Stomach smooth muscle (tissue), 2 donors: ENCODE measurements at regions not wholly inside any gene's neighbourhood (a gene's known extent, or its start where the extent isn't known, plus 50 kb on each side); places are given as distances from the start of the nearest gene placed in this dataset.

ENCODE experiments used
- H3K27ac ChIP-seq: one replicate; pipeline ENCODE4 v1.7.0; 2013; ENCODE audit warnings: mild to moderate bottlenecking, low read length, inconsistent platforms
- H3K27me3 ChIP-seq, 2 donors: one replicate each; pipeline ENCODE4 v1.7.0; 2013; ENCODE audit warnings: low read length in 2 of 2; ENCODE audit not compliant: insufficient read depth in 2 of 2, control insufficient read depth in 1 of 2
- H3K36me3 ChIP-seq, 2 donors: one replicate each; pipeline ENCODE4 v1.7.0; 2013; ENCODE audit warnings: low read length in 2 of 2; ENCODE audit not compliant: control insufficient read depth in 2 of 2, insufficient read depth in 2 of 2
- H3K4me1 ChIP-seq: one replicate; pipeline ENCODE4 v1.7.0; 2013; ENCODE audit warnings: low read length; ENCODE audit not compliant: control insufficient read depth, insufficient read depth
- H3K4me3 ChIP-seq, 2 donors: one replicate each; pipeline ENCODE4 v1.7.0; 2013; ENCODE audit warnings: low read length in 2 of 2
- H3K9ac ChIP-seq, 2 donors: one replicate each; pipeline ENCODE4 v1.7.0; 2013; ENCODE audit warnings: low read length in 2 of 2, mild to moderate bottlenecking in 1 of 2
- H3K9me3 ChIP-seq, 2 donors: one replicate each; pipeline ENCODE4 v1.7.0; 2013; ENCODE audit warnings: low read length in 2 of 2; ENCODE audit not compliant: control insufficient read depth in 2 of 2
- donor health status: healthy.
- donor health status: Pancreatic carcinoma.

DNA sequence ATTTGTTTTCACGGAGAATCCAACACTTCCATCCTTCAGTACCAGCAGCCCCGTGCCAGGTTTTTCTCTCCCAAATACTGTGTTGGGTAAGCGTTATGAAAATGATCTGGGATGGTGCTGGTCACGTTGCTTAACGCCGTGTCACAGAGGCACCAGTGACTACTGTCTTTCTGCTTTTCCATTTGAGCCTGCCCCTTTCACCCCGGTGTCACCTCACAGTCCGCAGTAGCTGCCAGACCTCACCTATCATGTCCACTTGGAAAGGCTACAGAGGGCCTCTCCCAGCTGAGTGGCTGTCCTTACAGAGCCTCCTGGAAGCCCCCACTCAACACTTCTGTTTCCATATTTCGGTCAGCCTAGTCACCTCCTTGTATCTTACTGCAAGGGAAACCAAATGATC is 176.5 kb upstream of the ARID1B start:
- H3K9ac ChIP-seq: no peak overlapping the region
- peak overlapping the region; percentile 60 for H3K27ac ChIP-seq
- no peaks in the 10 kb centered on the region for H3K4me1 ChIP-seq
- no peaks in the 10 kb centered on the region for H3K36me3 ChIP-seq
- H3K27me3 ChIP-seq: peaks cover 0 to 2% of the 10 kb centered on the region in 2 donors
- no peak overlapping the region for H3K4me3 ChIP-seq
- H3K9me3 ChIP-seq: no peaks in the 10 kb centered on the region

DNA sequence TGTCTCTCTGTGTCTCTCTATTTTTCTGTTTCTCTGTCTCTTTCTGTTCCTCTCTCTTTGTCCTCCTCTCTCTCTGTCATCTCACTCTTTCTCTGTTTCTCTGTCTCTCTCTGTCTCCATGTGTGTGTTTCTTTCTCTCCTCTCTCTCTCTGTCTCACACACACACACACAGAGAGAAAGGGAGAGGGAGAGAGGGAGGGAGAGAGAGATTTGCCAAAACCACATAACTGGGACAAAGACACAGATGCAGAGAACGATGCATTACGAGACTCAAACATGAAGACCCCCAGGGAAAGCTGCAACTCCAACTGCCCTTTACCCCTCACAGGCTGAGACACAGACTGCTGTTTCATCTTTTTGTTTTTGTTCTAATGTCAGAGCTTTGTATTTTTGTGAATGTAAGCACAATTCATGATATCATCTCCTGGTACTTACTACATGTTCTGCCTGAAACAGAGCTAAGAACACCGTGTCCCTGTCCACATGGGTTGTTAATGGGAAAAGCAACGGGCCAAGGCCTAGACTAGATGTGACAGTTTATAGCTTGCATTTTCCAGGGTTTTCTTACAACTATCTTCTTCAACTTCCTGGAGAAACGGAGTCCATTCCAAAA is 177.1 kb upstream of the ARID1B start:
- H3K9me3 ChIP-seq: no peaks in the 10 kb centered on the region
- no peaks in the 10 kb centered on the region for H3K4me1 ChIP-seq
- H3K9ac ChIP-seq: peak overlapping the region in 1 of 2 donors; percentile 46
- no peak overlapping the region for H3K4me3 ChIP-seq
- H3K36me3 ChIP-seq: no peaks in the 10 kb centered on the region
- peak overlapping the region; percentile 58 for H3K27ac ChIP-seq
- H3K27me3 ChIP-seq: peaks cover 0 to 2% of the 10 kb centered on the region in 2 donors

DNA sequence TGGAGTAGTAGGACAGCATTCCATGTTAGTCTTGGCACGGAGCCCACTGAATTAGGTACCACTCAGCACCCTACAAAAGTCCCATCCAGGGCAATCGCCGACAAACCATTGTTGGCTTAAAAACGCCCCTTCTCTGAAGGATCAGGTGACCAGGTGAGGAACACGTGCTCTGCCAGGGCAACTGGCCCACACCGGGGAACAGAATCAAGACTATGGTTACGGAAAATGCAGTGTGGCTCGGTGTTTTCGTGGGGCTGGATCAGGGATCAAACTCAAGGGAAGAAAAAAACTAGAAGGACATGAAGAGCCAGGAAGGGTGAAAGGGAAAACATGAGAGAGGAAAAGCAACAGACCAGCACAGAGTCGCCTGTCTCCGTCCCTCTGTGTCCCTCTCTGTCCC is 177.8 kb upstream of the ARID1B start:
- Histone ChIP-seq H3K36me3 (no peaks in the 10 kb centered on the region), H3K4me1 (no peaks in the 10 kb centered on the region), H3K27ac (peak overlapping the region; percentile 58), H3K27me3 (peaks cover 0 to 2% of the 10 kb centered on the region in 2 donors), H3K9me3 (no peaks in the 10 kb centered on the region), H3K9ac (peak overlapping the region in 1 of 2 donors; percentile 46), H3K4me3 (no peak overlapping the region)

DNA sequence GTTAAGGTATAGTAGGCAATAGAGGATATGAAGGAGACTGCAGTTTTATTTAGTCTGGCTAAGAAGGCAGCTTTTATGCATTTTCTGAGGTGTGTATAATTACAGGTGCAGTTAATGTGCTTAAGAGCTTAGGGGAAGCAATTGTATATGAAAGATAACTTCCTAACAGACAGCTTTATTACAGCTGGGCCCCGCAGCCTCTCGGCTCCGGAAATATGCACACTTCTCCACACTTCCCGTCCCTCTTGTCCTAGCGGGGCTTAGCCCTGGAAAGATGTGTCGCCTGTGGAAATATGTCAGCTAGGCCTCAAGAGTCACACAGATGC is 178.4 kb upstream of the ARID1B start:
- Histone ChIP-seq H3K27me3 (peaks cover 0 to 2% of the 10 kb centered on the region in 2 donors), H3K9me3 (no peaks in the 10 kb centered on the region), H3K36me3 (no peaks in the 10 kb centered on the region), H3K9ac (no peak overlapping the region), H3K4me1 (no peaks in the 10 kb centered on the region), H3K27ac (peak overlapping the region; percentile 58), H3K4me3 (no peak overlapping the region)

GRCh38 chr6:156598071-156598854 is 178.9 kb upstream of the ARID1B start:
- H3K27me3 ChIP-seq: peaks cover 0 to 2% of the 10 kb centered on the region in 2 donors
- H3K27ac ChIP-seq: no peak overlapping the region
- H3K9me3 ChIP-seq: no peaks in the 10 kb centered on the region
- H3K36me3 ChIP-seq: no peaks in the 10 kb centered on the region
- no peak overlapping the region for H3K9ac ChIP-seq
- H3K4me3 ChIP-seq: no peak overlapping the region
- no peaks in the 10 kb centered on the region for H3K4me1 ChIP-seq

- Histone ChIP-seq H3K4me3 (no peak overlapping the region), H3K36me3 (no peaks in the 10 kb centered on the region), H3K27ac (no peak overlapping the region), H3K27me3 (peaks cover 0 to 2% of the 10 kb centered on the region in 2 donors), H3K4me1 (no peaks in the 10 kb centered on the region), H3K9ac (no peak overlapping the region), H3K9me3 (no peaks in the 10 kb centered on the region)
Measured at GRCh38 chr6:156597095-156597494, 180.1 kb upstream of the ARID1B start.

GRCh38 chr6:156595476-156595875 is 181.7 kb upstream of the ARID1B start:
- Histone ChIP-seq H3K4me3 (no peak overlapping the region), H3K27me3 (no peaks in the 10 kb centered on the region)

GRCh38 chr6:156593893-156594292 is 183.3 kb upstream of the ARID1B start:
- no peak overlapping the region for H3K9ac ChIP-seq
- H3K36me3 ChIP-seq: no peaks in the 10 kb centered on the region
- no peaks in the 10 kb centered on the region for H3K9me3 ChIP-seq
- H3K4me1 ChIP-seq: no peaks in the 10 kb centered on the region
- H3K4me3 ChIP-seq: no peak overlapping the region
- H3K27ac ChIP-seq: no peak overlapping the region
- no peaks in the 10 kb centered on the region for H3K27me3 ChIP-seq

More at GRCh38 chr6:156595476-156595875, 181.7 kb upstream of the ARID1B start:
- H3K36me3 ChIP-seq: no peaks in the 10 kb centered on the region
- no peaks in the 10 kb centered on the region for H3K4me1 ChIP-seq
- H3K9me3 ChIP-seq: no peaks in the 10 kb centered on the region
- H3K27ac ChIP-seq: no peak overlapping the region
- H3K9ac ChIP-seq: no peak overlapping the region

- H3K4me3 ChIP-seq: no peak overlapping the region
- H3K9ac ChIP-seq: no peak overlapping the region
- no peaks in the 10 kb centered on the region for H3K9me3 ChIP-seq
- H3K27me3 ChIP-seq: no peaks in the 10 kb centered on the region
- H3K27ac ChIP-seq: no peak overlapping the region
- no peaks in the 10 kb centered on the region for H3K36me3 ChIP-seq
- H3K4me1 ChIP-seq: no peaks in the 10 kb centered on the region
Measured at GRCh38 chr6:156593127-156593526, 184.1 kb upstream of the ARID1B start.

DNA sequence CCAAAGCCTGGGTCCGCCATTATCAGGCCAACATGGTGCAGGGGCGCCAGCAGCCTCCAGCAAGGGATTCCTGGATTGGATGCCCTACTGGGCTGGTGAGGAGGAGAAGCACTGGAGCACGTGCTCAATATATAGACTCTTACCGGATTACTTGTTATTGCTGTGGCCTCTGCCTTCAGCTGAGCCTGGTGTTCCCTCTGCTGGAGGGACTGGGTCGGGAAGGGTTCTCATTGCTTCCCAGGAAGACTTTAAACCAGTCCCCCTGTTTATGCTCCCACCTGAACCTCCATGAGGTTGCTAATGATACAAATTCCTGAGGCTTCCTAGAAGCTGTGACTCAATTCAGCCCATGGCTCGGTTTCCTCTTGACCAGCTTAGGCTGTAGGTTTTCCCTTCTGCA is 186.7 kb upstream of the ARID1B start:
- no peak overlapping the region for H3K27ac ChIP-seq
- H3K36me3 ChIP-seq: no peaks in the 10 kb centered on the region
- no peaks in the 10 kb centered on the region for H3K4me1 ChIP-seq
- no peak overlapping the region for H3K4me3 ChIP-seq
- no peaks in the 10 kb centered on the region for H3K9me3 ChIP-seq
- no peak overlapping the region for H3K9ac ChIP-seq
- no peaks in the 10 kb centered on the region for H3K27me3 ChIP-seq

- no peak overlapping the region for H3K4me3 ChIP-seq
- H3K9ac ChIP-seq: no peak overlapping the region
- no peaks in the 10 kb centered on the region for H3K4me1 ChIP-seq
- no peak overlapping the region for H3K27ac ChIP-seq
- H3K36me3 ChIP-seq: no peaks in the 10 kb centered on the region
- H3K9me3 ChIP-seq: no peaks in the 10 kb centered on the region
- no peaks in the 10 kb centered on the region for H3K27me3 ChIP-seq
Measured at GRCh38 chr6:156589281-156589680, 187.9 kb upstream of the ARID1B start.
